NCI-H1417 (cell line): ENCODE measurements at regions not wholly inside any gene's neighbourhood (a gene's known extent, or its start where the extent isn't known, plus 50 kb on each side); places are given as distances from the start of the nearest gene placed in this dataset.
"Not testable (repeated sequence)": the region's sequence is repeated elsewhere in the genome, so short reads cannot be mapped to it uniquely, and the experiment has no call there.

Experiments used
- DNase-seq, 3 experiments: peaks; one replicate each; lab custom pipeline; 2025; lab: John Stamatoyannopoulos, UW

GRCh38 chr6:121932076-121932991, 467.1 kb upstream of the HSF2 start:
- no peak for DNase-seq

DNA sequence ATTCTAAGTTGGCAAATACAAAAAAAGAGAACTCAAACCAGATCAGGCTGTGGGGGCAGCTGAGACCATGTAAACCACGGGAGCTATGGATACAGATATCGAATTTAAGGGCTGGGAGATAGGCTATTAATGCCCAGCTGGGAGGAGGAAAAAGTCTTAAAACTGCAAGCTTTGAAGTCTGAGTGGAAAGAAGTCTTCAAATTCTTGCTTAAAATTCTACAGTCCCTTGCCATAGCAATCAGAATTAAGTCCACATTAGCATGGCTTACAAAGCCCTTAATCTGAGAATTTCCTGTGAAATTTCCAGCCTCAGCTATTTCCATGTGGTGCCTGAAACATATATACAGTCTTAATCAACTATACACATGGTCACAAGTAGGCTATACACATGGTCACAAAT, 465.0 kb upstream of the HSF2 start:
- no peak for DNase-seq

GRCh38 chr6:121940728-121941127, 458.7 kb upstream of the HSF2 start:
- no peak for DNase-seq

GRCh38 chr6:121944354-121944753, 455.1 kb upstream of the HSF2 start:
- DNase-seq, result peak in 1 of 3 experiments; percentile 9

- DNase-seq, result no peak
These were observed 448.3 kb upstream of the HSF2 start for GRCh38 chr6:121951123-121951522.

DNA sequence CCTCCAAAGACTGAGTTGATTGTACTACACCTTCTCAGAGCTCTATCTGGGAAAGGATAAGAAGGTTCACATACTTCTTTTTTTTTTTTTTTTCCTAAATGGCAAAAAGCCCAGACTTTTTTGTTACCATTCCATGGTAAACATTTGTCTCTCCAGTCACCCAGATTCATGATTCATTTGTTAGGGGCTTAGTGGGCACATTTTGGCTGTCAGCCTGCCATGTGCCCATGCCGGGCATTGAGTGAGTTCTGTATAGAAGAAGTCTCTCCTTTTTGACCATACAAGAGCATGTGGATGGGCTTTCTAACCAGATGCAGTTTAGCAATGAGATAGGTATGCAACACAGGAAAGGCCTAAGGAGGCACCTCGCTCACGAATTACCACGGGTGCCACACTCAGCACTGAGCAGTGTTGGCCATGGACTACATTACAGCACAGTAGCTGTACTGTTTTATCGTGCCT, 447.5 kb upstream of the HSF2 start:
- no peak for DNase-seq

DNA sequence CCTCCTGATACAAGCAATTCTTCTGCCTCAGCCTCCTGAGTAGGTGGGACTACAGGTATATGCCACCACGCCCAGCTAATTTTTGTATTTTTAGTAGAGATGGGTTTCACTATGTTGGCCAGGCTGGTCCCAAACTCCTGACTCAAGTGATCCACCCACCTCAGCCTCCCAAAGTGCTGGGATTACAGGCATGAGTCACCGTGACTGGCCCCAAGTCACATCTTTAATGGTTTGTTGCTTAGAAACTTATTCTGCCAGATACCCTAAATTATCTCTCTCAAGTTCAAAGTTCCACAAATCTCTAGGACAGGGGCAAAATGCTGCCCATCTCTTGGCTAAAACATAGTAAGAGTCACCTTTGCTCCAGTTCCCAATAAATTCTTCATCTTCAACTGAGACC, 444.1 kb upstream of the HSF2 start:
- not testable (repeated sequence) for DNase-seq

DNA sequence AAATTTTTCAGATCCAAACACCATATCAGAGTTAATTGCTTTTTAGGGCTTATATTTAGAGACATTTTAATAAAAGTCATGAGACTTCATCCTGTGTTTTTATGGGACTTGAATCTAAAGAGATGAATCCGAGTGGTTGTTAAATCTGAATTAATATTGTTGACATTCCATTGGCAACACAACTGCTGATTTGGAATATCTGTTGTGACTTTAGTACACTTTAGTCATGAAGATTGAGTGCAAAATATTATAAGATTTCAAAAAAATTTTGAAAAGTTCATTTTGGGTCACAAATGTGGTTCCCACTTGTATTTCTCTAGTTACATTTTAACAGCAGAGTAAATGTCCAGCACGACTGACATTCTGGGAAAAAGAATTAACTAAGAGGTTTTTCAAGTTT, 442.7 kb upstream of the HSF2 start:
- DNase-seq, result no peak

GRCh38 chr6:121959501-121959900, 440.0 kb upstream of the HSF2 start:
- DNase-seq, result peak in 2 of 3 experiments; percentile 14 to 62

DNA sequence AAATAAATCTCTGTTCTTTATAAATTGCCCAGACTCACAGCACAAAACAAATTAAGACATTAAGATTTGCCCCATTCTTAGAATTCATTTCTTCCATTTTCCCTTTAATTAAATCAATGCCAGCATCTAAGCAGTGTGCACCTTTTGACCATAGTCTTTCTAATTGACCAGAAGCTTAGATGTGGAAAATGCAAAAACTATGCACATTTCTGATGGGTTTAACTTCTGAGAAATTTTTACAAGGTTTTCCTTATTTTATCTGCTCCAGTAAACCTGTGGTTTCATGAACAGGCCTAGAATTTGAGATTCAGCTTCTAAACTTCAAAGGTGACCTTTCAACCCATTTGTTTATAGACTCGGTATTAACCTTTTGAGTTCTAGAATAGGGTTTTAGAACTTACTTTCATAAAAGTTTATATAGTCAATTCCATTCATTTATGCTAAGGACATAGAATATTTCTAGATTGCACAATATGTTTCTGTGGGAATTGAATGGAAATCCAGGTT, 437.8 kb upstream of the HSF2 start:
- DNase-seq, result no peak

GRCh38 chr6:121963826-121964225, 435.6 kb upstream of the HSF2 start:
- DNase-seq, result no peak

GRCh38 chr6:121965739-121966138, 433.7 kb upstream of the HSF2 start:
- DNase-seq, result no peak

GRCh38 chr6:121967631-121968030, 431.8 kb upstream of the HSF2 start:
- no peak for DNase-seq

- DNase-seq, result no peak
These were observed 427.5 kb upstream of the HSF2 start for GRCh38 chr6:121971931-121972335.

DNA sequence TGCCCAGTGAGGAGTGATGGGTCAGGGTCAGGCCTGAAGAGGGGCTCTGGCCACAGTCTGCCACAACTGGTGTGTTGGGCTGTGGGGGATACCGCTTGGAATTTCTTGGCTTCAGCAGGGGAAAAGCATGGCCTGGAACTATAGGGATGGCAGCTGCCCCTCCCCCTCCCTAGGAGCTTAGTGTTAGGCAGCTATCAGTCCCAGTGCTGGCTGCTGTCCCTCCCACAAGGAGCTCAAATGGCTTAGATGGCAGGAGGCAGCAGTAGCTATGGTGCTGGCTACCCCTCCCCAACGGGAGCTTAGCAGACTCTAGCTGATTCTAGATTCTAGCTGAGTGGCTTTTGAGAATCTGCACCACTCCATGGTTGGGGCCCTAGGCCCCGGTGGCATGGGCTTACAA, 414.5 kb upstream of the HSF2 start:
- DNase-seq, result no peak

GRCh38 chr6:121993362-121993761, 406.1 kb upstream of the HSF2 start:
- DNase-seq, result no peak

GRCh38 chr6:121994919-121995318, 404.5 kb upstream of the HSF2 start:
- DNase-seq, result no peak

GRCh38 chr6:121998631-121999030, 400.8 kb upstream of the HSF2 start:
- DNase-seq, result no peak

GRCh38 chr6:121999456-122000065, 399.9 kb upstream of the HSF2 start:
- DNase-seq, result peak in 1 of 3 experiments; percentile 14

DNA sequence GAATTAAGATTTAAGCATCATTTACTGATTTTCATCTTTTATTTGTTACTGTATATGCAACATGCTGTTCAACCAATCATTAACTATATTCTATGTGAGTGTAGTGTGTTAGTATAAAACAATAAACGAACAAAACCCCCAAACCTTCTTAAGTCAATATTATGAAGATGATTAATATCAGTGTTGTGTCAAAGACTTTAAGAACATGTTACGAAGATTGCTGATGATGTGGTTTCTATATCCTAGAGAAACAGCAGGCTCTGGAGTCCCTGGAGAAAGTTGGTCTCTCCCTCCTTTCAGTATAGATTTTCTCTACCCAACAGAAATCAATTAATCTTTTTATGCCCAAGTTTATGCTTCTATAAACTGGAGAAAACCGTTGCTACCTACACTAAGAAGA, 393.8 kb upstream of the HSF2 start:
- DNase-seq, result no peak

DNA sequence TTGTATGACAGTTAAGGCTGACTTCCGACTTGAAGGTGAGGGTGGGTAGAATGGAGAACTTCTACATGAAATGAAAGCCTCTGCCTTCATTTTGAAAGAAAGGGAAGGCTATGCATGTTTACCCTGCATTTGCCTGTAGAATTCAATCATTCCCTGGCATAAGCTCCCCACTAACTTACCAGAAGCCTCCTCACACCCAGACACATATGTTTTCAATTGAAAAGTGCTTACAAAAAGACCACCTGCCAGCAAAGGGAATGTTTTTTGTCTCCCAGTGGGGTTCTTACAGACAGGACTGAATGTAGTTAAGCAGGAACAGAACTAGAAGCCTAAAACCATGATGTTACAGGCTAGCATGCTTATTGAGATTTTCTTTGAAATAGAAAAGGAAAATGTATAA, 392.1 kb upstream of the HSF2 start:
- peak in 1 of 3 experiments; percentile 12 for DNase-seq

- DNase-seq, result no peak
These were observed 391.1 kb upstream of the HSF2 start for GRCh38 chr6:122008101-122008999.
